Fibroblast of mammary gland (primary cell): ENCODE measurements at regions not wholly inside any gene's neighbourhood (a gene's known extent, or its start where the extent isn't known, plus 50 kb on each side); places are given as distances from the start of the nearest gene placed in this dataset.

ENCODE experiments used
- DNase-seq: peaks from one replicate; pipeline ENCODE4 v3.0.0-alpha.2; 2010; ENCODE audit warnings: low read depth
- H3K4me3 ChIP-seq: 2 replicates; pipeline ENCODE4 v1.5.1; 2011; ENCODE audit warnings: low read depth, mild to moderate bottlenecking, low read length, moderate library complexity; ENCODE audit not compliant: control insufficient read depth
- TF ChIP-seq, protein P1 (sequence below): conservative IDR thresholded peaks from 2 replicates; pipeline ENCODE4 v1.5.1; 2011; ENCODE audit warnings: low read depth, low read length, inconsistent platforms; ENCODE audit not compliant: control insufficient read depth, insufficient read depth

- TF ChIP-seq, protein P1, sequence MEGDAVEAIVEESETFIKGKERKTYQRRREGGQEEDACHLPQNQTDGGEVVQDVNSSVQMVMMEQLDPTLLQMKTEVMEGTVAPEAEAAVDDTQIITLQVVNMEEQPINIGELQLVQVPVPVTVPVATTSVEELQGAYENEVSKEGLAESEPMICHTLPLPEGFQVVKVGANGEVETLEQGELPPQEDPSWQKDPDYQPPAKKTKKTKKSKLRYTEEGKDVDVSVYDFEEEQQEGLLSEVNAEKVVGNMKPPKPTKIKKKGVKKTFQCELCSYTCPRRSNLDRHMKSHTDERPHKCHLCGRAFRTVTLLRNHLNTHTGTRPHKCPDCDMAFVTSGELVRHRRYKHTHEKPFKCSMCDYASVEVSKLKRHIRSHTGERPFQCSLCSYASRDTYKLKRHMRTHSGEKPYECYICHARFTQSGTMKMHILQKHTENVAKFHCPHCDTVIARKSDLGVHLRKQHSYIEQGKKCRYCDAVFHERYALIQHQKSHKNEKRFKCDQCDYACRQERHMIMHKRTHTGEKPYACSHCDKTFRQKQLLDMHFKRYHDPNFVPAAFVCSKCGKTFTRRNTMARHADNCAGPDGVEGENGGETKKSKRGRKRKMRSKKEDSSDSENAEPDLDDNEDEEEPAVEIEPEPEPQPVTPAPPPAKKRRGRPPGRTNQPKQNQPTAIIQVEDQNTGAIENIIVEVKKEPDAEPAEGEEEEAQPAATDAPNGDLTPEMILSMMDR, result no peak
- DNase-seq, result no peak
Observed at GRCh38 chr1:24993871-24994580, 64.0 kb upstream of the RUNX3 start.

DNA sequence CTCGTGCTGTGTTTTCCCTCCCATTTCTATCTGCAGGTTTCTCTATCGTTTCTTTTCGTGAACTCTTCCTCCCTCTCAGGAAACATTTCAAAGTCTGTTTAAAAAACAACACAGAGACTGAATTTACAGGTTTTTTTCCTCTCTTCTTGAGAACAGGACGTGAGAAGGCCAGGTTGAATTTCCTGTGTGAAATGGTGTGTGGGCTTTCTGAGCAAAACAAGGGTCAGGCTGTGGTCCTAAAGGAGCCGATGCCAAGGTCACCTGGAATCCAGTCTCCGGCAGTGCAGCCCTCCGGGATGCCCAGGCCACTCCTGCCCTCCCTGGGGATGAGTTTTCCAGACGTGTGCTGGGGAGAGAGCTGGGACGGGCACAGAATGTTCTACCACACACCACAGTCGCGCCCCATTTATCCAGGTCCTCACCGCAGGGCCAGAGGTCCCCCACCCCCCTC lies 62.7 kb upstream of the RUNX3 start:
- no peak for DNase-seq
- TF ChIP-seq, protein P1, result no peak
- H3K4me3 ChIP-seq, result no peak overlapping the region

More at GRCh38 chr1:24993871-24994580, 64.0 kb upstream of the RUNX3 start:
- H3K4me3 ChIP-seq, result no peak overlapping the region

- TF ChIP-seq, protein P1, result no peak
- no peak overlapping the region for H3K4me3 ChIP-seq
- DNase-seq, result no peak
Observed at GRCh38 chr1:24992124-24992760, 62.2 kb upstream of the RUNX3 start.

- TF ChIP-seq, protein P1, result no peak
- DNase-seq, result no peak
Observed at GRCh38 chr1:24991697-24992096, 61.6 kb upstream of the RUNX3 start.

DNA sequence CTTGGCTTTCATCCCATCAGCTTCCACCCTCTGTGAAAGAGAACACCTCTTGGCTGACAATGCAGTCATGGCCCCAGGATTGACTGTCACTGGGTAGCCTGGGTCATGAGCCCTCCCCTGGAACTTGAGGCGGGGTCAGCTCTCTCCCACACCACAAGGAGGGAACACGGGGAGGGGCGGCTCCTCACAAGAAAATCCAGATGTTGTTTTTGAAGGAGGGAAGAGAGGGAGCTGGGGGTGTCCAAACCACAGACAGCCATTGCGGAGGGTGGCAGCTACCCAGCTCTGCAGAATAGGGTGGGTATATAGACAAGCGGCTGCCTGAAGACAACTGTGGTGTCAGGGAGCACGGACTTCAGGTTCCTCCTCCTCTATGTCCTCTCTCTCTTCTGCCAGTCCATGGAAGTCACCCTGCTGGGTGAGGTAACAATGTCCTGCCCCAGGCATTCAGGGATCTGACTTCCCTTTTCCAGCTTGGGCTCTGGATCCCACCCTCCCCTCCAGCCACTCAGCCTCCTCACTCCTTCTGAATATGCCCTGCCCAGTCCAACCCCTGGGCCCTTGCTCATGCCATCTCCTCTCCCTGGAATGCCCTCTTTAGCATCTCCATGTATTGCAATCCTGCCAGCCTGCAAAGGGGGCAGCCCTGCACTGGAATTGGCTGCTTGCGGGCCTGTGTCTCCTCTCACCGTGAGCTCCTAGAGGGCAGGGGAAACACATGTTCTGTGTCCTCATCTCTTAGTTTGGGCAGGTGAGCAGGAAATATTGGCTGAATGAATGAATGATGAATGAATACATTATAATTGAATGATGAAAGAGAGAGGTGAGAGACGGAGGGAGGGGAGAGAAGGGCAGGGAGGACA lies 60.9 kb upstream of the RUNX3 start:
- DNase-seq, result no peak
- TF ChIP-seq, protein P1, result no peak
- no peak overlapping the region for H3K4me3 ChIP-seq

More at GRCh38 chr1:24991697-24992096, 61.6 kb upstream of the RUNX3 start:
- H3K4me3 ChIP-seq, result no peak overlapping the region

GRCh38 chr1:24990136-24990535 lies 60.1 kb upstream of the RUNX3 start:
- no peak for DNase-seq
- no peak overlapping the region for H3K4me3 ChIP-seq
- TF ChIP-seq, protein P1, result no peak
